Vagina (tissue), 2 donors: ENCODE measurements at regions not wholly inside any gene's neighbourhood (a gene's known extent, or its start where the extent isn't known, plus 50 kb on each side); places are given as distances from the start of the nearest gene placed in this dataset.
"Not testable (repeated sequence)": the region's sequence is repeated elsewhere in the genome, so short reads cannot be mapped to it uniquely, and the experiment has no call there.

ENCODE experiments used
- POLR2AphosphoS5 ChIP-seq, 2 donors: sonication (generic); formaldehyde crosslinking; IDR thresholded peaks; one replicate each; pipeline ENCODE4 v1.9.0; 2017; ENCODE audit warnings: antibody characterized with exemption in 2 of 2, mild to moderate bottlenecking in 2 of 2, low read depth in 1 of 2; ENCODE audit not compliant: insufficient read depth in 1 of 2
- TF ChIP-seq, protein P1 (sequence below), 3 experiments: fragments of 450-650 bp in 2 of 3; fragments of 200-600 bp in 1 of 3; sonication (generic) in 1 of 3; IDR thresholded peaks; one replicate each; pipeline ENCODE4 v1.5.1; 2017 to 2019; ENCODE audit warnings: antibody characterized with exemption in 3 of 3, mild to moderate bottlenecking in 2 of 3, moderate library complexity in 2 of 3

DNA sequence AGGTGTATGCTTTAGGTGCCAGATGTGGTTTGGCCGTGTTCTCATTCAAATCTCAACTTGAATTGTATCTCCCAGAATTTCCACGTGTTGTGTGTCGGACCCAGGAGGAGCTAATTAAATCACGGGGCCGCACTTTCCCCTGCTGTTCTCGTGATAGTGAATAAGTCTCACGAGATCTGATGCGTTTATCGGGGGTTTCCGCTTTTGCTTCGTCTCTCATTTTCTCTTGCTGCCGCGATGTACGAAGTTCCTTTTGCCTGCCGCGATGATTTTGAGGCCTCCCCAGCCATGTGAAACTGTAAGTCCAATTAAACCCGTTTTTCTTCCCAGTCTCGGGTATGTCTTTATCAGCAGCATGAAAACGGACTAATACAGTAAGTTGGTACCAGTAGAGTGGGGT, 244.0 kb downstream of the ARL4A start:
- TF ChIP-seq, protein P1, sequence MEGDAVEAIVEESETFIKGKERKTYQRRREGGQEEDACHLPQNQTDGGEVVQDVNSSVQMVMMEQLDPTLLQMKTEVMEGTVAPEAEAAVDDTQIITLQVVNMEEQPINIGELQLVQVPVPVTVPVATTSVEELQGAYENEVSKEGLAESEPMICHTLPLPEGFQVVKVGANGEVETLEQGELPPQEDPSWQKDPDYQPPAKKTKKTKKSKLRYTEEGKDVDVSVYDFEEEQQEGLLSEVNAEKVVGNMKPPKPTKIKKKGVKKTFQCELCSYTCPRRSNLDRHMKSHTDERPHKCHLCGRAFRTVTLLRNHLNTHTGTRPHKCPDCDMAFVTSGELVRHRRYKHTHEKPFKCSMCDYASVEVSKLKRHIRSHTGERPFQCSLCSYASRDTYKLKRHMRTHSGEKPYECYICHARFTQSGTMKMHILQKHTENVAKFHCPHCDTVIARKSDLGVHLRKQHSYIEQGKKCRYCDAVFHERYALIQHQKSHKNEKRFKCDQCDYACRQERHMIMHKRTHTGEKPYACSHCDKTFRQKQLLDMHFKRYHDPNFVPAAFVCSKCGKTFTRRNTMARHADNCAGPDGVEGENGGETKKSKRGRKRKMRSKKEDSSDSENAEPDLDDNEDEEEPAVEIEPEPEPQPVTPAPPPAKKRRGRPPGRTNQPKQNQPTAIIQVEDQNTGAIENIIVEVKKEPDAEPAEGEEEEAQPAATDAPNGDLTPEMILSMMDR (IDR thresholded peaks at IDR 0.05): not testable (repeated sequence)
- not testable (repeated sequence) for TF ChIP-seq POLR2AphosphoS5 (IDR thresholded peaks at IDR 0.05; ENCODE audit: insufficient read depth in 1 of 2, low read depth in 1 of 2)
